ENCODE measurements at regions not wholly inside any gene's neighbourhood (a gene's known extent, or its start where the extent isn't known, plus 50 kb on each side); places are given as distances from the start of the nearest gene placed in this dataset.

DNA sequence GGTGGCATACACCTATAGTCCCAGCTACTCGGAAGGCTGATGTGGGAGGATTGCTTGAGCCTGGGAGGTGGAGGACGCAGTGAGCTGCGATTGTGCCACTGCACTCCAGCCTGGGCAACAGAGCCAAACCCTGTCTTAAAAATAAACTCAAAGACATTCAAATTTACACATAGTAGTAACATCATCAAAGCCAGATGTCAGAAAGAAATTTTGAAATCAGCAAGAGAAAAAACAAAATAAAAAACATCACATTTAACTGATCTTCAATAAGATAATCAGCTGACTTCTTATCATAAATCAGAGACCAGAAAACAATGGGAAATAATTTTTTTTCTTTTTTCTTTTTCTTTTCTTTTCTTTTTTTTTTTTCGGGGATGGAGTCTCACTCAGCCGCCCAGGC, 78.9 kb upstream of the ZCCHC13 start:
- H3K79me2 ChIP-seq (ENCODE audit: insufficient read depth, low read length): peaks cover 4% of the 10 kb centered on the region
- in situ Hi-C loops (cut with HindIII; ENCODE audit: extremely low pct_ligation_motif_present, low pct_unique_long_range_greater_than_20kb): no loop called here
- H3K4me1 ChIP-seq (ENCODE audit: insufficient read depth, low read length): peaks cover 25% of the 10 kb centered on the region
- H2AFZ ChIP-seq (ENCODE audit: low read length): no peak overlapping the region
- 0 out of 2 replicates have a peak, but pooled peaks cover 2% of the 10 kb centered on the region for H4K20me1 ChIP-seq (ENCODE audit: insufficient read depth, low read length)
- H3K9ac ChIP-seq (ENCODE audit: insufficient read depth, low read depth, low read length): no peak overlapping the region
- no peak overlapping the region for H3K4me3 ChIP-seq (replicated peaks in 1 of 3; ENCODE audit: insufficient read depth in 1 of 3, low read depth in 2 of 3, low read length in 3 of 3)
- no peak for ATAC-seq
- no peak for DNase-seq (ENCODE audit: low spot score)
- no peaks in the 10 kb centered on the region; a peak in 1 of 5 replicates for H3K36me3 ChIP-seq (replicated peaks in 1 of 2; ENCODE audit: control insufficient read depth in 1 of 2, insufficient read depth in 2 of 2, low read length in 2 of 2)
- no peaks in the 10 kb centered on the region for H3K9me3 ChIP-seq (ENCODE audit: low read length)
- BruUV-seq (replicated peaks): no TSS peak
- FAIRE-seq: no peak
- no peak overlapping the region for H3K27ac ChIP-seq (ENCODE audit: extremely low read length, insufficient read depth, low read length)
- intact Hi-C loops (cut with micrococcal nuclease; ENCODE audit: unreplicated experiment): no loop called here
- CTCF ChIA-PET (ENCODE audit: low intra/inter-chr PET ratio, low total read pairs): no interaction called here
- POLR2A ChIA-PET: no interaction called here
- WGBS (ENCODE audit: low lambda C conversion rate): 96% methylated on average over 5 of the region's 5 CpGs
- no peaks in the 10 kb centered on the region for H3K27me3 ChIP-seq (ENCODE audit: control insufficient read depth in 1 of 2, insufficient read depth in 2 of 2, low read length in 2 of 2)
- H3K4me2 ChIP-seq (ENCODE audit: low read depth, low read length): no peak overlapping the region
- peak; percentile 91 for TF ChIP-seq ZNF317 (CRISPR knock-in tag; IDR thresholded peaks at IDR 0.05)
- TF ChIP-seq KLF6 (CRISPR knock-in tag; IDR thresholded peaks at IDR 0.05): no peak

DNA sequence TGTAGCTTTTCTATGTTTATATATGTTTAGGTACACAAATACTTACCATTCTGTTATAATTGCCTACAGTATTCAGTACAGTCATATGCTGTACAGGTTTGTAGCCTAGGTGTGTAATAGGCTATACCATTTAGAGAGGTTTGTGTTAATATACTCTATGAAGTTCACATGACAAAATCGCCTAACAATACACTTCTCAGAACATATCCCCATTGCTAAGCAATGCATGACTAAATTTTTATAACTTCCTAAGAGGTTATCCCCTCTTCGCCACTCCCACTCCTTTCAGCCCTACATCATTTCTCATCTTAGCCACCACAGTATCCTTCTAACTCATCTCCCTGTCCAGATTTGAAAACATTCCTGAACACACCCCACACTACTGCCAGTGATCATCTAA, 83.7 kb upstream of the ZCCHC13 start:
- CTCF ChIA-PET (ENCODE audit: low intra/inter-chr PET ratio, low total read pairs): no interaction called here
- H3K27ac ChIP-seq (ENCODE audit: extremely low read length, insufficient read depth, low read length): no peak overlapping the region
- H3K27me3 ChIP-seq (ENCODE audit: control insufficient read depth in 1 of 2, insufficient read depth in 2 of 2, low read length in 2 of 2): no peaks in the 10 kb centered on the region
- DNase-seq (ENCODE audit: low spot score): no peak
- no peaks in the 10 kb centered on the region for H3K9me3 ChIP-seq (ENCODE audit: low read length)
- 100% methylated on average over 2 of the region's 2 CpGs for WGBS (ENCODE audit: low lambda C conversion rate)
- H3K4me2 ChIP-seq (ENCODE audit: low read depth, low read length): no peak overlapping the region
- BruUV-seq (replicated peaks): no TSS peak
- in situ Hi-C loops (cut with HindIII; ENCODE audit: extremely low pct_ligation_motif_present, low pct_unique_long_range_greater_than_20kb): no loop called here
- peaks cover 1 to 11% of the 10 kb centered on the region in 2 experiments; a peak in 2 of 5 replicates for H3K36me3 ChIP-seq (replicated peaks in 1 of 2; ENCODE audit: control insufficient read depth in 1 of 2, insufficient read depth in 2 of 2, low read length in 2 of 2)
- ATAC-seq: no peak
- H3K4me3 ChIP-seq (replicated peaks in 1 of 3; ENCODE audit: insufficient read depth in 1 of 3, low read depth in 2 of 3, low read length in 3 of 3): no peak overlapping the region
- H3K79me2 ChIP-seq (ENCODE audit: insufficient read depth, low read length): no peaks in the 10 kb centered on the region
- POLR2A ChIA-PET: no interaction called here
- peaks cover 25% of the 10 kb centered on the region for H3K4me1 ChIP-seq (ENCODE audit: insufficient read depth, low read length)
- no peak for FAIRE-seq
- H2AFZ ChIP-seq (ENCODE audit: low read length): no peak overlapping the region
- intact Hi-C loops (cut with micrococcal nuclease; ENCODE audit: unreplicated experiment): no loop called here
- no peak overlapping the region for H3K9ac ChIP-seq (ENCODE audit: insufficient read depth, low read depth, low read length)
- H4K20me1 ChIP-seq (ENCODE audit: insufficient read depth, low read length): 0 out of 2 replicates have a peak, but pooled peaks cover 5% of the 10 kb centered on the region
- TF ChIP-seq NFE2 (CRISPR knock-in tag; IDR thresholded peaks at IDR 0.05) (no peak), ZNF660 (CRISPR knock-in tag; IDR thresholded peaks at IDR 0.05; ENCODE audit: borderline replicate concordance, low read depth) (no peak), PRPF4 (IDR thresholded peaks at IDR 0.05; ENCODE audit: low read depth, low read length, poor library complexity, severe bottlenecking) (no peak), ZNF644 (CRISPR knock-in tag; IDR thresholded peaks at IDR 0.05; ENCODE audit: low read depth) (no peak), ZNF75D (CRISPR knock-in tag; IDR thresholded peaks at IDR 0.05; ENCODE audit: borderline replicate concordance) (no peak), ZNF232 (CRISPR knock-in tag; IDR thresholded peaks at IDR 0.05; ENCODE audit: borderline replicate concordance) (no peak)
- TF ChIP-seq, protein P1, sequence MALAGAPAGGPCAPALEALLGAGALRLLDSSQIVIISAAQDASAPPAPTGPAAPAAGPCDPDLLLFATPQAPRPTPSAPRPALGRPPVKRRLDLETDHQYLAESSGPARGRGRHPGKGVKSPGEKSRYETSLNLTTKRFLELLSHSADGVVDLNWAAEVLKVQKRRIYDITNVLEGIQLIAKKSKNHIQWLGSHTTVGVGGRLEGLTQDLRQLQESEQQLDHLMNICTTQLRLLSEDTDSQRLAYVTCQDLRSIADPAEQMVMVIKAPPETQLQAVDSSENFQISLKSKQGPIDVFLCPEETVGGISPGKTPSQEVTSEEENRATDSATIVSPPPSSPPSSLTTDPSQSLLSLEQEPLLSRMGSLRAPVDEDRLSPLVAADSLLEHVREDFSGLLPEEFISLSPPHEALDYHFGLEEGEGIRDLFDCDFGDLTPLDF (CRISPR knock-in tag; IDR thresholded peaks at IDR 0.05): no peak
- TF ChIP-seq, protein P2, sequence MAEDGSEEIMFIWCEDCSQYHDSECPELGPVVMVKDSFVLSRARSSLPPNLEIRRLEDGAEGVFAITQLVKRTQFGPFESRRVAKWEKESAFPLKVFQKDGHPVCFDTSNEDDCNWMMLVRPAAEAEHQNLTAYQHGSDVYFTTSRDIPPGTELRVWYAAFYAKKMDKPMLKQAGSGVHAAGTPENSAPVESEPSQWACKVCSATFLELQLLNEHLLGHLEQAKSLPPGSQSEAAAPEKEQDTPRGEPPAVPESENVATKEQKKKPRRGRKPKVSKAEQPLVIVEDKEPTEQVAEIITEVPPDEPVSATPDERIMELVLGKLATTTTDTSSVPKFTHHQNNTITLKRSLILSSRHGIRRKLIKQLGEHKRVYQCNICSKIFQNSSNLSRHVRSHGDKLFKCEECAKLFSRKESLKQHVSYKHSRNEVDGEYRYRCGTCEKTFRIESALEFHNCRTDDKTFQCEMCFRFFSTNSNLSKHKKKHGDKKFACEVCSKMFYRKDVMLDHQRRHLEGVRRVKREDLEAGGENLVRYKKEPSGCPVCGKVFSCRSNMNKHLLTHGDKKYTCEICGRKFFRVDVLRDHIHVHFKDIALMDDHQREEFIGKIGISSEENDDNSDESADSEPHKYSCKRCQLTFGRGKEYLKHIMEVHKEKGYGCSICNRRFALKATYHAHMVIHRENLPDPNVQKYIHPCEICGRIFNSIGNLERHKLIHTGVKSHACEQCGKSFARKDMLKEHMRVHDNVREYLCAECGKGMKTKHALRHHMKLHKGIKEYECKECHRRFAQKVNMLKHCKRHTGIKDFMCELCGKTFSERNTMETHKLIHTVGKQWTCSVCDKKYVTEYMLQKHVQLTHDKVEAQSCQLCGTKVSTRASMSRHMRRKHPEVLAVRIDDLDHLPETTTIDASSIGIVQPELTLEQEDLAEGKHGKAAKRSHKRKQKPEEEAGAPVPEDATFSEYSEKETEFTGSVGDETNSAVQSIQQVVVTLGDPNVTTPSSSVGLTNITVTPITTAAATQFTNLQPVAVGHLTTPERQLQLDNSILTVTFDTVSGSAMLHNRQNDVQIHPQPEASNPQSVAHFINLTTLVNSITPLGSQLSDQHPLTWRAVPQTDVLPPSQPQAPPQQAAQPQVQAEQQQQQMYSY (CRISPR knock-in tag; IDR thresholded peaks at IDR 0.05): no peak
- TF ChIP-seq, protein P3, sequence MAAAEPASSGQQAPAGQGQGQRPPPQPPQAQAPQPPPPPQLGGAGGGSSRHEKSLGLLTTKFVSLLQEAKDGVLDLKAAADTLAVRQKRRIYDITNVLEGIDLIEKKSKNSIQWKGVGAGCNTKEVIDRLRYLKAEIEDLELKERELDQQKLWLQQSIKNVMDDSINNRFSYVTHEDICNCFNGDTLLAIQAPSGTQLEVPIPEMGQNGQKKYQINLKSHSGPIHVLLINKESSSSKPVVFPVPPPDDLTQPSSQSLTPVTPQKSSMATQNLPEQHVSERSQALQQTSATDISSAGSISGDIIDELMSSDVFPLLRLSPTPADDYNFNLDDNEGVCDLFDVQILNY (CRISPR knock-in tag; conservative IDR thresholded peaks at IDR 0.05): no peak
- TF ChIP-seq, protein P4, sequence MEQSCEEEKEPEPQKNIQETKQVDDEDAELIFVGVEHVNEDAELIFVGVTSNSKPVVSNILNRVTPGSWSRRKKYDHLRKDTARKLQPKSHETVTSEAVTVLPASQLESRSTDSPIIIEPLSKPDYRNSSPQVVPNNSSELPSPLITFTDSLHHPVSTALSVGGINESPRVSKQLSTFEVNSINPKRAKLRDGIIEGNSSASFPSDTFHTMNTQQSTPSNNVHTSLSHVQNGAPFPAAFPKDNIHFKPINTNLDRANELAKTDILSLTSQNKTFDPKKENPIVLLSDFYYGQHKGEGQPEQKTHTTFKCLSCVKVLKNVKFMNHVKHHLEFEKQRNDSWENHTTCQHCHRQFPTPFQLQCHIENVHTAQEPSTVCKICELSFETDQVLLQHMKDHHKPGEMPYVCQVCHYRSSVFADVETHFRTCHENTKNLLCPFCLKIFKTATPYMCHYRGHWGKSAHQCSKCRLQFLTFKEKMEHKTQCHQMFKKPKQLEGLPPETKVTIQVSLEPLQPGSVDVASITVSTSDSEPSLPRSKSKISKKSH (CRISPR knock-in tag; IDR thresholded peaks at IDR 0.05; ENCODE audit: borderline replicate concordance): no peak
